H1 (cell line): ENCODE measurements at regions not wholly inside any gene's neighbourhood (a gene's known extent, or its start where the extent isn't known, plus 50 kb on each side); places are given as distances from the start of the nearest gene placed in this dataset.

Experiments
- CTCF ChIA-PET: fragments of 300-600 bp; sonication (Branson Sonifier 250); formaldehyde crosslinking; loops from one replicate; lab custom pipeline; 2021; ENCODE audit not compliant: partially characterized antibody; lab: Charles Lee
- POLR2A ChIA-PET: fragments of 300-600 bp; sonication (Branson Sonifier 250); formaldehyde crosslinking; loops from one replicate; lab custom pipeline; 2021; ENCODE audit warnings: inconsistent platforms; ENCODE audit not compliant: partially characterized antibody; lab: Charles Lee
- DNase-seq, 2 experiments: peaks; one replicate each; pipeline versions ENCODE4 v3.0.0 to v3.0.0-alpha.2; 2010 to 2022; ENCODE audit warnings: low spot score in 2 of 2, low read depth in 1 of 2, mixed read lengths in 1 of 2
- FAIRE-seq: peaks from 2 replicates; lab custom pipeline; 2011; peaks lifted over from hg19 to GRCh38; lab: Jason Lieb, UNC
- H2AFZ ChIP-seq: 2 replicates; pipeline ENCODE4 v1.8.1; 2012; ENCODE audit warnings: low read length, inconsistent platforms
- H2AK5ac ChIP-seq: 2 replicates; pipeline ENCODE4 v1.6.1; 2013; ENCODE audit warnings: low read depth, low read length
- H2BK120ac ChIP-seq: replicated peaks from 2 replicates; pipeline ENCODE3; 2013; ENCODE audit warnings: low read depth, low read length, inconsistent platforms
- H2BK12ac ChIP-seq: 2 replicates; pipeline ENCODE4 v1.6.1; 2013; ENCODE audit warnings: low read depth, low read length
- H2BK15ac ChIP-seq: 2 replicates; pipeline ENCODE4 v1.6.1; 2013; ENCODE audit warnings: low read length
- H2BK20ac ChIP-seq: 2 replicates; pipeline ENCODE4 v1.6.1; 2013; ENCODE audit warnings: low read length
- H2BK5ac ChIP-seq: 2 replicates; pipeline ENCODE4 v1.6.1; 2013; ENCODE audit warnings: low read depth, low read length
- H3K14ac ChIP-seq: 2 replicates; pipeline ENCODE4 v1.6.1; 2013; ENCODE audit warnings: inconsistent platforms; ENCODE audit not compliant: insufficient read length
- H3K18ac ChIP-seq: 2 replicates; pipeline ENCODE4 v1.6.1; 2013; ENCODE audit warnings: low read length; ENCODE audit errors: extremely low read depth
- H3K23ac ChIP-seq: 2 replicates; pipeline ENCODE4 v1.6.1; 2013; ENCODE audit warnings: inconsistent platforms; ENCODE audit not compliant: insufficient read length
- H3K23me2 ChIP-seq: 2 replicates; pipeline ENCODE4 v1.6.1; 2013; ENCODE audit warnings: low read depth, low read length
- H3K27ac ChIP-seq: 2 replicates; pipeline ENCODE4 v1.6.1; 2011; ENCODE audit warnings: low read depth, low read length, inconsistent platforms
- H3K27me3 ChIP-seq, 4 experiments: replicated peaks in 1 of 4; 1 replicate in 1 of 4; 2 replicates in 3 of 4; pipeline versions ENCODE4 v1.6.1 to v1.8.1; 2011 to 2013; ENCODE audit warnings: low read length in 3 of 4, mild to moderate bottlenecking in 3 of 4, inconsistent platforms in 2 of 4, mixed read lengths in 2 of 4, moderate library complexity in 1 of 4; ENCODE audit not compliant: control insufficient read depth in 3 of 4, insufficient read depth in 3 of 4; ENCODE audit errors: extremely low read depth in 1 of 4
- H3K36me3 ChIP-seq, 4 experiments: 2 replicates each; pipeline versions ENCODE4 v1.6.1 to v1.8.1; 2011 to 2013; ENCODE audit warnings: mild to moderate bottlenecking in 4 of 4, low read length in 3 of 4, moderate library complexity in 2 of 4, control low read depth in 1 of 4, inconsistent platforms in 1 of 4; ENCODE audit not compliant: insufficient read depth in 4 of 4, control insufficient read depth in 2 of 4
- H3K4ac ChIP-seq: replicated peaks from 2 replicates; pipeline ENCODE3; 2013; ENCODE audit warnings: low read length, low read depth, mixed read lengths, inconsistent platforms; ENCODE audit not compliant: insufficient read length
- H3K4me1 ChIP-seq, 4 experiments: replicated peaks in 1 of 4; 1 replicate in 1 of 4; 2 replicates in 3 of 4; pipeline versions ENCODE4 v1.6.1 to v1.8.1; 2011 to 2013; ENCODE audit warnings: low read length in 3 of 4, inconsistent platforms in 2 of 4, mixed read lengths in 1 of 4; ENCODE audit not compliant: insufficient read depth in 4 of 4, control insufficient read depth in 3 of 4
- H3K4me2 ChIP-seq, 2 experiments: 2 replicates each; pipeline versions ENCODE4 v1.6.1 to v1.8.1; 2011 to 2013; ENCODE audit warnings: low read depth in 2 of 2, low read length in 2 of 2, control low read depth in 1 of 2, inconsistent platforms in 1 of 2, mild to moderate bottlenecking in 1 of 2; ENCODE audit not compliant: insufficient read depth in 1 of 2
- H3K4me3 ChIP-seq, 4 experiments: fragments of 200-600, 300-600 bp in 1 of 4; sonication (generic), shearing (Covaris generic), sonication (Bioruptor Twin) in 1 of 4; 2 replicates each; pipeline versions ENCODE4 v1.5.1 to v1.8.1; 2011 to 2016; ENCODE audit warnings: low read length in 4 of 4, low read depth in 3 of 4, control low read depth in 2 of 4, inconsistent platforms in 2 of 4, mild to moderate bottlenecking in 2 of 4, mixed read lengths in 1 of 4, moderate library complexity in 1 of 4; ENCODE audit not compliant: insufficient read depth in 2 of 4; ENCODE audit errors: extremely low read depth in 1 of 4
- H3K56ac ChIP-seq: replicated peaks from 2 replicates; pipeline ENCODE3; 2013; ENCODE audit warnings: low read depth, mild to moderate bottlenecking, mixed read lengths, low read length, inconsistent platforms; ENCODE audit not compliant: insufficient read length
- H3K79me1 ChIP-seq: 2 replicates; pipeline ENCODE4 v1.6.1; 2013; ENCODE audit warnings: low read depth, low read length, control low read depth
- H3K79me2 ChIP-seq, 2 experiments: 2 replicates each; pipeline versions ENCODE4 v1.6.1 to v1.8.1; 2012 to 2013; ENCODE audit warnings: low read length in 2 of 2, mild to moderate bottlenecking in 2 of 2, inconsistent platforms in 1 of 2; ENCODE audit not compliant: insufficient read depth in 2 of 2, control insufficient read depth in 1 of 2
- H3K9ac ChIP-seq, 4 experiments: replicated peaks in 1 of 4; 1 replicate in 1 of 4; 2 replicates in 3 of 4; pipeline versions ENCODE4 v1.6.1 to v1.8.1; 2011 to 2013; ENCODE audit warnings: low read depth in 3 of 4, low read length in 3 of 4, control low read depth in 2 of 4, mild to moderate bottlenecking in 2 of 4, moderate library complexity in 2 of 4, inconsistent platforms in 1 of 4; ENCODE audit errors: extremely low read depth in 1 of 4
- H3K9me3 ChIP-seq, 2 experiments: 2 replicates each; pipeline versions ENCODE4 v1.6.1 to v1.8.1; 2012 to 2013; ENCODE audit warnings: mild to moderate bottlenecking in 2 of 2, moderate library complexity in 2 of 2, control low read depth in 1 of 2, inconsistent platforms in 1 of 2, low read depth in 1 of 2, low read length in 1 of 2, mixed read lengths in 1 of 2; ENCODE audit not compliant: insufficient read depth in 2 of 2
- H4K20me1 ChIP-seq, 2 experiments: replicated peaks in 1 of 2; 2 replicates each; pipeline versions ENCODE3 to v1.8.1; 2011 to 2013; ENCODE audit warnings: inconsistent platforms in 2 of 2, low read length in 2 of 2, mild to moderate bottlenecking in 1 of 2; ENCODE audit not compliant: insufficient read depth in 2 of 2, control insufficient read depth in 1 of 2
- H4K5ac ChIP-seq: 2 replicates; pipeline ENCODE4 v1.6.1; 2013; ENCODE audit warnings: low read length, low read depth, mixed read lengths, inconsistent platforms; ENCODE audit not compliant: insufficient read length
- H4K8ac ChIP-seq: 2 replicates; pipeline ENCODE4 v1.8.0; 2013; ENCODE audit warnings: mild to moderate bottlenecking, moderate library complexity, low read length, inconsistent platforms; ENCODE audit not compliant: insufficient read depth; ENCODE audit errors: extremely low read depth
- H4K91ac ChIP-seq: replicated peaks from 2 replicates; pipeline ENCODE3; 2013; ENCODE audit warnings: low read length, mixed read lengths, inconsistent platforms; ENCODE audit not compliant: insufficient read length
- ATF3 ChIP-seq: IDR thresholded peaks from 2 replicates; pipeline ENCODE4 v1.6.1; 2011; ENCODE audit warnings: low read depth, mild to moderate bottlenecking, low read length; ENCODE audit not compliant: insufficient read depth
- CEBPB ChIP-seq: IDR thresholded peaks from 2 replicates; pipeline ENCODE4 v1.6.1; 2012; ENCODE audit warnings: low read depth, low read length
- CTBP2 ChIP-seq: IDR thresholded peaks from 2 replicates; pipeline ENCODE4 v1.7.0; 2011; ENCODE audit warnings: borderline replicate concordance, mild to moderate bottlenecking, moderate library complexity, mixed read lengths, low read length; ENCODE audit not compliant: insufficient read depth, insufficient read length
- GTF2F1 ChIP-seq: IDR thresholded peaks from 2 replicates; pipeline ENCODE4 v1.6.1; 2012; ENCODE audit warnings: low read depth, low read length, improper control_type of control experiment, borderline replicate concordance
- JUND ChIP-seq: IDR thresholded peaks from 2 replicates; pipeline ENCODE4 v1.6.1; 2011; ENCODE audit warnings: mild to moderate bottlenecking, improper control_type of control experiment, low read length
- KDM4A ChIP-seq: IDR thresholded peaks from one replicate; pipeline ENCODE4 v1.7.1; 2012; ENCODE audit warnings: low read depth, mild to moderate bottlenecking, moderate library complexity, low read length, inconsistent platforms; ENCODE audit not compliant: severe bottlenecking
- POLR2A ChIP-seq, 2 experiments: IDR thresholded peaks; 1 replicate in 1 of 2; 2 replicates in 1 of 2; pipeline ENCODE4 v1.6.1; 2011; ENCODE audit warnings: low read depth in 2 of 2, low read length in 2 of 2, mild to moderate bottlenecking in 2 of 2; ENCODE audit errors: control extremely low read depth in 1 of 2
- RBBP5 ChIP-seq: IDR thresholded peaks from 2 replicates; pipeline ENCODE4 v1.7.1; 2012; ENCODE audit warnings: low read depth, mild to moderate bottlenecking, inconsistent platforms, low read length, moderate library complexity, borderline replicate concordance
- RFX5 ChIP-seq: IDR thresholded peaks from 2 replicates; pipeline ENCODE4 v1.6.1; 2011; ENCODE audit warnings: low read depth, low read length, improper control_type of control experiment, borderline replicate concordance
- RNF2 ChIP-seq: fragments of 200-900, 300-1000 bp; sonication (generic); IDR thresholded peaks from 2 replicates; pipeline ENCODE4 v1.7.1; 2016; ENCODE audit warnings: borderline replicate concordance, low read depth, mild to moderate bottlenecking, antibody characterized with exemption, low read length; ENCODE audit not compliant: poor library complexity, severe bottlenecking; ENCODE audit errors: missing control alignments
- SAP30 ChIP-seq: fragments of 300-600 bp; sonication (generic); IDR thresholded peaks from 2 replicates; pipeline ENCODE4 v1.7.1; 2012; ENCODE audit warnings: low read length, moderate library complexity, mild to moderate bottlenecking, inconsistent platforms; ENCODE audit not compliant: insufficient read depth, insufficient replicate concordance
- SRF ChIP-seq: IDR thresholded peaks from 2 replicates; pipeline ENCODE4 v1.6.1; 2011; ENCODE audit warnings: mild to moderate bottlenecking, low read depth, low read length, moderate library complexity
- TBP ChIP-seq: IDR thresholded peaks from 2 replicates; pipeline ENCODE4 v1.6.1; 2011; ENCODE audit warnings: low read depth, low read length, improper control_type of control experiment
- ZNF274 ChIP-seq: IDR thresholded peaks from 2 replicates; pipeline ENCODE4 v1.7.0; 2012; ENCODE audit warnings: low read length, borderline replicate concordance; ENCODE audit errors: extremely low read depth
- WGBS, 2 experiments: shearing (Covaris generic) in 1 of 2; methylation state at CpG; one replicate each; pipeline versions ENCODE4 v1.1.6 to v1.1.7; 2013 to 2015; ENCODE audit warnings: low lambda C conversion rate in 2 of 2, mixed read lengths in 2 of 2, inconsistent platforms in 1 of 2, low coverage in 1 of 2, missing lambda C conversion rate in 1 of 2; ENCODE audit not compliant: insufficient replicate concordance in 2 of 2, insufficient coverage in 1 of 2, insufficient read length in 1 of 2; ENCODE audit errors: extremely low coverage in 1 of 2, missing lambda C conversion rate in 1 of 2; 5-methylcytosine and 5-hydroxymethylcytosine counted together

GRCh38 chr5:20604992-20605391, 617.0 kb upstream of the CDH18 start:
- no peak overlapping the region for H3K27ac ChIP-seq
- no peak overlapping the region for H2BK15ac ChIP-seq
- H4K5ac ChIP-seq = no peak overlapping the region
- no peaks in the 10 kb centered on the region for H3K79me1 ChIP-seq
- no peak overlapping the region for H2BK12ac ChIP-seq
- H4K8ac ChIP-seq = no peak overlapping the region
- 78% methylated on average over 7 of the region's 8 CpGs; no CpG with 5 or more reads in 1 of the 2 experiments for WGBS, 2 experiments
- DNase-seq (no peak), FAIRE-seq (no peak)
- peaks cover 0 to 5% (median 2%) of the 10 kb centered on the region in 4 experiments; a peak in 3 of 7 replicates for H3K4me1 ChIP-seq
- CTCF ChIA-PET = no interaction called here
- H3K36me3 ChIP-seq = no peaks in the 10 kb centered on the region
- H2BK20ac ChIP-seq = no peak overlapping the region
- H3K9ac ChIP-seq = no peak overlapping the region
- no peak overlapping the region for H3K4me2 ChIP-seq
- no peak overlapping the region for H2BK5ac ChIP-seq
- no peaks in the 10 kb centered on the region for H3K79me2 ChIP-seq
- no peak overlapping the region for H2AK5ac ChIP-seq
- no peak overlapping the region for H2BK120ac ChIP-seq
- H3K23me2 ChIP-seq = no peaks in the 10 kb centered on the region
- H3K23ac ChIP-seq = no peak overlapping the region
- no peaks in the 10 kb centered on the region for H4K20me1 ChIP-seq
- H4K91ac ChIP-seq = peak overlapping the region; percentile 15
- H3K56ac ChIP-seq = no peak overlapping the region
- H3K4ac ChIP-seq = no peak overlapping the region
- no peak overlapping the region for H3K4me3 ChIP-seq
- no peaks in the 10 kb centered on the region for H3K27me3 ChIP-seq
- peak overlapping the region; percentile 61; the same call in 1 of the 2 replicates for H2AFZ ChIP-seq
- POLR2A ChIA-PET = no interaction called here
- H3K14ac ChIP-seq = no peak overlapping the region
- H3K9me3 ChIP-seq = no peaks in the 10 kb centered on the region
- no peak overlapping the region for H3K18ac ChIP-seq
- TF ChIP-seq SRF = no peak
- no peak for TF ChIP-seq TBP
- TF ChIP-seq GTF2F1 = no peak
- no peak for TF ChIP-seq ATF3
- no peak for TF ChIP-seq ZNF274
- TF ChIP-seq RBBP5 = no peak
- no peak for TF ChIP-seq CTBP2
- TF ChIP-seq JUND = no peak
- TF ChIP-seq RNF2 = no peak
- no peak for TF ChIP-seq KDM4A
- TF ChIP-seq CEBPB = no peak
- TF ChIP-seq POLR2A (IDR thresholded peaks at IDR 0.05; ENCODE audit: control extremely low read depth in 1 of 2, low read depth in 2 of 2, low read length in 2 of 2) = no peak
- TF ChIP-seq SAP30 = no peak
- no peak for TF ChIP-seq RFX5
